HCEC 1CT (cell line): ENCODE measurements at regions not wholly inside any gene's neighbourhood (a gene's known extent, or its start where the extent isn't known, plus 50 kb on each side); places are given as distances from the start of the nearest gene placed in this dataset.
"Not testable (repeated sequence)": the region's sequence is repeated elsewhere in the genome, so short reads cannot be mapped to it uniquely, and the experiment has no call there.

Source experiments
- DNase-seq: peaks from one replicate; pipeline ENCODE4 v3.0.0-alpha.2; 2017

DNA sequence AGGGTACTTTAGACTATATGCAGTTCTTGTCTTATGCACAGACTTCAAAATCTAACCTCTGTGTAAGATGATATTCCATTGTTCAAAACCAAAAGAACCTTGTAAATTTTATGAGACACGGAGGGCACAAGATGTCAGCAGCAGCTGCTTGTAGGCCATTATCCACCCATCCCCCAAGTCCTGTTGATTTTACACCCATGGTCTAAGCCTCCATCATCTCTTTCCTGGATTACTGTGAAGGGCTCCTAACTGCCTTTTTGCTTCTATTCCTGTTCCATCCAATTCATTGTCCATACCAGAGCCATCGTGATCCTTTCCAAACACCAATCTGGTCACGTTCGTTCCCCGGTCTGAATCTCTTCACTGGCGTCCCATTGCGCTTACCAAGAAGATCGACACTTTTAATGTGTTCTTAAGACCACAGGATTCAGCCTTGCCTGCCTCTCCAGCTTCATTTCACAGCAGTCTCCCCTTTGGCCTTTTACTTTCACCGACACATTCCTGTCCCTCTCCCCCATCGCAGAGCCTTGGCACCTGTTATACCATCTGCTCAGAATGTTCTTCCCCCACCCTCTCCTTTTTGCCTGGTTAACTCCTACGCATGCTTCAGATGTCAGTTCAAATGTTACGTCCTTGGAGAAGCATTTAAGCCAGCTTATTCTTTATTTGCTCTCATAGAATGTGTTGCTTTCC is 107.3 kb upstream of the POU3F1 start:
- DNase-seq = no peak

DNA sequence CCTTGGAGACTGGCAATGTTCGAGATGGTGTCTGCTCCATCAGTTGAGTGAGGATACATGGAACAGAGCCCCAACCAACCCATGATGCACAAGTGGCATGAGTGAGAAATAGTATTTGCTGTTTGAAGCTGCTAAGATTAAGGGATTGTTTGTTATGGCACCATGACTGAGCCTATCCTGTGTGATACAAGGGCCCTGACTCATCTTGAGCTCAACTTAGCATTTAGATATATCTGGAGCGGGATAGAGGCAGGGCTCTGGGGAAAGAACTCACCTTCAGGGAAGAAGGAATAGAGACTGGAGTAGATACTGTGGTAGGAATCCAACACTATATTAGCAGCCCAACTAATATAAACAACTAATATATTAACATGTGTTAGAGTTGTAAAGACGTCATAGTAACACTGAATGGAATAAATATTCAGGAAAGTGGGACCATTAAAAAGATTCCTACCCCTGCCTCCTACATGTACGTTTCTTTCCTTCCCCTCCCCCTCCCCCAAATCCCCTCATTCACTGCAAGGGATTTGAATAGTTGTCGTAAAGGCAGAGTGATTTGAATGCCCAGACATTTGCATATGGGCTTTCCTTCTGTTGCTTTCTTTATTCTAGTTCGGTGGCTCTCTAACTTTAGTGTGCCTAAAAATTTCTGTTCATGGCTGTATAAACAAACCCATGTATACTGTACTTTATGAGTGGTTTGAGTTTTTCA is 106.6 kb upstream of the POU3F1 start:
- DNase-seq = no peak

DNA sequence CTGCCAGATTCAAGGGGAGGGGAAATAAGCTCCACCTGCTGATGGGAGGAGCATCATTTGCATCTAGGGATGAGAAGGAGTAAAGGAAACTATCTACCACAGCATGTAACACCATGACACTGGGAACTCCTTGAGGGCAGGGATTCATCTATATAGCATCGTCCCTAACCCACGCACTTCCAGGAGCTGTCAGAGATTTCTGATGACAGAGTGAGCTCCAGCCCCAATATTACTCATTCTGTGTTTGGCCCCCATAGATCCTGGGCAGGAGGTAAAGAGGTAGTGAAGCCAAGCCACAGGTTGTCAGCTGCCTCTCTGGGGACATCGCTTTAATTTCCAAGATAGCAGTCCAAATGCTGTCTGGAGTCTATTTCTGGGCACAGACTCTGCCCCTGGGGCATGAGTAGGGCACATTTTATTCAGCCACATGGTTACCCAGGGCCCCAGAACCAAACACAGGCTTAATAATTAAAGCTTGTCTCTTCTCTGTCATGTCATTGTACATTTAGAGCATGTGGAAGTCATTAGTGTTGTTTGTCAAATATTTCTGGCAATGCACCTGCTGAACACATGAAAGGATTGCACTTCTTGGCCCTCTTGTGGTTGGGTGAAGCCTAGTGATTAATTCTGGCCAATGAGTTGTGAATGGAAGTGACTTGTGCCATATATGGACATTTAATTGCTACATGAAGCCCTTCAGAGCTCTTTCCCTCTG is 105.9 kb upstream of the POU3F1 start:
- no peak for DNase-seq

DNA sequence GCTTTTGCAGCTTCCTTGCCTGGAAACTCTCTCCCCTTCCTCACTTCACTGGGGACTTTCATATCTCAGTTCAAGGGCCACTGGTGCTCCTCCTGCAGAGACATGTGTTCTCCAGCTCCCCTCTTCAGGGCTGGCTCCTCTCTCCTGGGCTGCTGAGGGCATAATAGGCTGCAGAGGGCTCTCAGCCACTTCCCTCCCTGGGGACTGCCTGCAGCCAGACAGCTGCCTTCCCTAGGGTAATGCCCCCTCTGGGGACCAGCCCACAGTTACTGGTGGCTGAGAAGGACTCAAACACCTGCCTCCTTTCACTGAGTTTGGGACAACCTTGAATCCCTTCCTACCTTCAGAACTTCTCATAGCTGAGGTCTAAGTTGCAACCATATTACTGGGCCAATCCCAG is 104.8 kb upstream of the POU3F1 start:
- DNase-seq = no peak

DNA sequence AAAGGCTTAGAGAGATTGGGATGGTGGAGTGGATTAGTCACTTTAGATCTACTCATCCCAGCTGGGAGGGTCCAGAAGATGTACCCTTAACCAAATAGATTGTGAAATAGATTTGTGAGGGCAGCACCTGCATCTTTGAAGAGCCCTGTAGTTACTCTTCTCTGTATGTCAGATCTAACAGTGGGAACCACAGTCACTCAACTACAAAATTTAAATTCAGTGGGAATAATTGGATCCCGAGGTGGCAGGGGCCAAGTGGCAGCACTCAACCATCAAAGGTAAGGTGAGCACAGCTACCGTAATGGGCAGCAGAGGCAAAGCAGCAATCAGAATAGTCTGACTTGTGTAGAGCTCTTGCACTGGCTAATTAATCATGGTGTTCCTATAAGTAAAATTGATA is 99.5 kb upstream of the POU3F1 start:
- DNase-seq = not testable (repeated sequence)

DNA sequence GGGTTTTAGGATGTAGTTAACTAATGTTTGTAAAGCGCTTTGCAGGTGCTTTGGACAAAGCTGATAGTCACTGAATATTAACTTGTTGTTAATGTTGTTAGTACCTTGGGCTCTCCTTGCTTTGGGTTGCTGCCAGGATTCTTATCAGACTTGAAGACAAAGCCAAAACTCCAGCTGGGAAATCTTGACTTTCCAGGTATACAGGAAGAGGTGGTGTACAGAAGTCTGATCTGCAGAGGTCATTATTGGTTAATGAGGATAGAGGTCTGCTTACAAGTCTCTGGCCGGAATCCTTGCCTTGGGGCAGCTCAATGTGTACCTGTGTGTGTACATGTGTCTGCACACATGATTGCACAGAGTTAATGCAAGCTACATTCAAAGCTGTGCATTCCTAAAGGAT is 96.0 kb upstream of the POU3F1 start:
- DNase-seq = no peak

DNA sequence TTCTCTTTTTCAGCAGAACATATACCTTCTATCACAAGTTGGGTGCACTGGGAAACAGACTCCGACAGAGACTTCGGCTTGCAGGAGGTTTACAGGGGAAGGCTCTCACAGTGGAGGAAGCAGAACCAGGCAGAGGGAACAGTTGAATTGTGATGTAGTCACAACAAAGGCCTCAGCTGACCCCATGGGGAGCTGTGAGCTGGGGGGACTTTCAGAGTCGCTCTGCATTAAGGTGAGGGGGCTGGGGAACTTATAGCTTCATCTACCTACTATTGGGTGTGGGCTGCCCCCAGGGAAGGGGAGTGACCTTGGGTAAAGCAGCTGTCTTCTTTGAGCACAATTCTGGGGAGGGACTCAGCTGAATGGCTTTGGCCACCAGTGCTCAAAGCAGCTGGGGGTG is 94.9 kb upstream of the POU3F1 start:
- no peak for DNase-seq

DNA sequence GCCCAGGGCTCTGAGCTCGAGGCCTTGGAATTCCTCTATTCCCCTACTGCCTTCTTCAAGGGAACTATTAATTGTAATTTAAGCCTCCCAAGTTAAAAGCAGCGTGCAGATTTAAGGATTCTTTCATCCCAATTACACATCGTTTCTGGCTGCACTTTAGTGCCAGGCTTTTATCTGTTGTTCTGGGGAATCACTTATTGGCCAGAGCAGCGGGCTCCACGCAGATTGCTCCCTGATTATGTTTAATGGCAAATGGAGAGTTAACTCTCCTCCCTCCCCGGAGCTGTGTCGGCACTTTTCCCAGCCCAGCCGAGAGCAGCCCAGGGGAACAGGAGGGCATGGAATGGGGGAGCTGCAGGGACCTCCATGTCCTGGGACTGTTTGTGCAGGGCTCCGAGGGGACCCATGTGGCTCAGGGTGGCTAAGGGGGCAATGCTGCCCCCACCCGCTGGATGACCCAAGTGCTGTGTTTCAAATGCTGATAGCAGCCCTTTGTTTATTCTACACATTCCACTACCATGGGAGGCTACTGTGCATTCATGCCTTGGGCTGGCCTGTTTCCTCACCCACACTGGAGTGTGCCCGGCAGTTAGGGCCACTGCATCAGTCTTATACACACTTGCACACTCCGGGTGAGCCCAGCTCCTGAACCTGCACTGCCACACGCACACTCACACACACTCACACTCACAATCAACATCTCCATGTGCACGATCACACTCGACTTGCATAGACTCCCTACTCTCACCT is 93.3 kb upstream of the POU3F1 start:
- peak; percentile 25 for DNase-seq

DNA sequence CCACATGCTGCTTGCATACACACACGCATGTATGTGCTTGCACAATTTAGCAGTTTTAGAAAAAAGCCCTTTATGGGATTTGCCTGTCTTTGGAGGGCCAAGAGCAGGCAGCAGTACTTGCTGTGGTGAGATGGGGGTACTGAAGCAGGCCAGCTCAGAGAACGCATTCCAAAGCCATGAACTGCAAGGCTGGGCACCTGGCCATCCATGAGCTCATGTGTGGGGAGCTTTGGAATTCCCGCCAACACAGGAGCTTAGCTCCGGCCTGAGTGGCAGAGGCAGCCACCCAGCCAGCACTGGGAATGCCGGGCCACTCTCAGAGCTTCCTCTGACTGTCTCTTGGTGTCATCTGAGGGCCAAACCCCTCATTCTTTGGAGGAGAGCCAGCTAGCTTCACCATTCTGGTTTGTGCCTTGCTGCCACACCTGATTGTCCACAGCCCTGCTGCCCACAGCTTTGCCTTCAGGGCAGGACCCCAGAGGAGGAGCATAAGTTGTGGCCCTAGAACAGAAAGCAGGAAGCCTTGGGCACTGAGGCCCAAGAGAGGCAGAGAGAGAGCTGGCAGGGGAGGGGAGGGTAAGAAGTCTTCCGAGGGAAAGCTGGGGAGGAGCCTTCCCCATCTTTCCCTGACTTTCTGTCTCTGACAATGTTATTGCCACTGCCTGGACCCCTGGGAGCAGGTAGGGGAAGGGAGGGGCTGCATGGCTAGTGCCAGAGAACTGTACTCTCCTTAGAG is 92.1 kb upstream of the POU3F1 start:
- peak; percentile 91 for DNase-seq

DNA sequence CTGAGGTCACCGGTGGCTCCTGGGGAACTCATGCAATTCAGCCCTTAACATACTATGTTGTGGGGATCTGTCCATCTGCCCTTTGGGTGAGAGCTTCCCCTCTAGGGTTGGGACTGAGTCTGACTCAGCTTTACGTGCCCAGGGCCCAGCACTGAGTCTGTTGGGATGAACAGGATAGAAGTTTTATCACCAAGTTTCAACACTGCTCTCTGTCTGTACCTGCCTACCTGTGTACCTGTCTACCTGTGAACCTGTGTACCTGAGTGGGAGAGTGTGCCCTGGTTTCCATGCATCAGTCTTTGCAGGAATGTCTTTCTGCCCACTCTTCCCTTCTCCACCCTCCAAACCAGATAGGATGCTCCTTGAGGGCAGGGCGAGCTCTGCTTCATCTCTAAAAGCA is 90.6 kb upstream of the POU3F1 start:
- DNase-seq = no peak

DNA sequence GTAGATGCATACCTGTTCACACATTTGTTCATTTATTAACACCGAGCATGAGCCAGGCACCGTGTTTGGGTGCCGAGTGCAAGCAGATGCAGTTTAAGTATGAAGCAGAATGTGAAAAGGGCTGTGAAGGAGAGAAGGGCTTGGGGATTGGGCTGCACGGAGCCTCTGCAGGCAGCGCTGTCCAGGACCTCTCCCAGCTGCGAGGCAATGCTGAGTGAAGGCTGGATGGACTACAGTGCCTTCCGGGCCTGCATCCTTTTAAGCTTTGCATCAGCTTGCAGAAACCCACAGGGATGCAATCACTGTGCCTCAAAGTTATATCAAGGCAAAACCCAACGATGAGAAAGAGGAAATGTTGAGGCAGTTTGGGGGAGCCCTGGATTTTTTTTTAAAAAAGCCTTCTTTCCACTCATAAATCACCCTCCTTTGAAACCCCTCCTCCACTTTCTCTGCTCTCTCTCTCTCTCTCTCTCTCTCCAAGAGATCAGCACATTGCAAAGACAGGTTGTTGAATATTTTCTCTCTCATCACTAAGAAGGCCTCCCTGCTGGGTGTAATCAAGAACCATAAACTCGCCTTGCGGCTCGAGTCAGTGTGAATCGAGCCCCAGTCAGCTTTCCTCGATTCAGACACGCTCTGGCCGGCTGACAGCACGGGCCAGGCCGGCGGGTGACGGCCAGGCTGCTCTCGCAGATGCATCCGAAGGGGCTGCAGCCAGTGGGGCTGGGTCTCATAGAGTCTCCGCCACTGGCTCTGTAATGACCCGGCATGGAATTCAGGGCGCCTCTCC is 89.2 kb upstream of the POU3F1 start:
- DNase-seq = no peak

DNA sequence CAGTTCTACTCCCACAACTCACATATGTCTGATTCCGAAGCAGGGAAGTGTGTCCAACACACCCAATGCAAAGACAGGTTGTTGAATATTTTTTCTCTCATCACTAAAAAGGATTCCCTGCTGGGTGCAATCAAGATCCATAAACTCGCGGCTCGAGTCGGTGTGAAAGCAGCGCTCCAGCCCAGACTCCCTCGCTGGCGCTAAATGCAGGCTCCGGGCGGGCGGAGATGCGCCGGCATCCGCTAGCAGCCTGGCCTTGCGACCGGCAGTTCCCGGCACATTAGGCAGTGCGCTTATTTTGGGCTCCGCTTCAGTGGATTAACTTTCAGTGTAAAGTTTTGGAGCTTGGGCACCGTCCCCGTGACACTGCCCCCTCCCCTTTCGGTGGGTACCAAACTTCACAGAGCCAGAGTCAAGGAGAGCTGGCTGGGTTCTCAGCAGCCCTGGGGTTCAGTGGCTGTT is 87.7 kb upstream of the POU3F1 start:
- no peak for DNase-seq

DNA sequence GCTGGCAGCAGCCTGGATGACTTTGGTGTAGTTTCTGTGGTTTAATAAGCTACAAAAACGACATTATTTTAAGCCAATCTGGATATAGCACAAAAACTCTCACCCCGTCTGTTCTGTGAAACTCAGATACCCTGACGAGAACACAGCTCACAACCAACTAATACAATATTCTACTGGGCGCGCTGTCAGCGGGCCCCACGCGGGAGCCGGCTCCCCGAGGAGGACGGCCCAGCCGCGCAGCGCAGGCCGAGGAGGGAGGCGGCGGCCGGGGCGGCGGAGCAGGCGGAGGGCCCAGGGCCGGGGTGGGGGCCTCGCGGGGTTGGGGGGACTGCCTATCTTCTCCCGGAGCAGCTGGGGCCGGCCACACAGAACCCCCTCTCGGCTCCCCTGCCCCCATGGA is 87.2 kb upstream of the POU3F1 start:
- no peak for DNase-seq

DNA sequence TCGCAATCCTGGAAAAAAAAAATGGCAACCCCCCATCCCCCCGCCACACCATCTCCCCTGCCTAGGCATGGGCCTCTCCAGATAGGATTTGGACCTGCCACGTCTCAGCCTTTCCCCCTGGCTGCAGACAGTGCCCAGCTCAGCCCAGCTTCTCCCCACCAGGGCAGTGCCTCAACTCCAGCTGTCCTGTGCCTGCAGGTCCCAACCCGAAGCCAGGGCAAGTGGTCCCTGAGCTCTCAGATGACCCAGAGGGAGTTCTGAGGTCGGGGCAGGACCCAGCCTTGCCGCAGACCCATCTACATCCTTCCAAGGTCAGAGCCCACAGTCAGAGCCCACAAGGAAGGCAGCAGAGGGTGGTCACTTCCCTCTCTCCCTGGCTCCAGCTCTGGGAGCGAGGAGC is 86.7 kb upstream of the POU3F1 start:
- DNase-seq = no peak

DNA sequence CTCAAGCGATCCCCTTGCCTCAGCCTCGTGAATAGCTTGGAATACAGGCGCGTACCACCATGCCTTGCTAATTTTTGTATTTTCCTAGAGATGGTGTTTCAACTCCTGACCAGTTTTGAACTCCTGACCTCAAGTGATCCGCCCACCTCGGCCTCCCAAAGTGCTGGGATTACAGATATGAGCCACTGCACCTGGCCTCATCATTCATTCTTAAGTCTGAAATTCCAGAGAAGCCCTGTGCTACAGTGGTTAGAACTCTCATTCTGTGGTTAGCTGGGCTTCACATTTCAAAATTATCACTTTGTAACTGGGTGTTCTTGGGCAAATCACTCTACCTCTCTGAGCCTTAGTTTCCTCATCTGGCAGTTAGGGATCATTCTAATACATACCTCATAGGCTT is 86.1 kb upstream of the POU3F1 start:
- no peak for DNase-seq

DNA sequence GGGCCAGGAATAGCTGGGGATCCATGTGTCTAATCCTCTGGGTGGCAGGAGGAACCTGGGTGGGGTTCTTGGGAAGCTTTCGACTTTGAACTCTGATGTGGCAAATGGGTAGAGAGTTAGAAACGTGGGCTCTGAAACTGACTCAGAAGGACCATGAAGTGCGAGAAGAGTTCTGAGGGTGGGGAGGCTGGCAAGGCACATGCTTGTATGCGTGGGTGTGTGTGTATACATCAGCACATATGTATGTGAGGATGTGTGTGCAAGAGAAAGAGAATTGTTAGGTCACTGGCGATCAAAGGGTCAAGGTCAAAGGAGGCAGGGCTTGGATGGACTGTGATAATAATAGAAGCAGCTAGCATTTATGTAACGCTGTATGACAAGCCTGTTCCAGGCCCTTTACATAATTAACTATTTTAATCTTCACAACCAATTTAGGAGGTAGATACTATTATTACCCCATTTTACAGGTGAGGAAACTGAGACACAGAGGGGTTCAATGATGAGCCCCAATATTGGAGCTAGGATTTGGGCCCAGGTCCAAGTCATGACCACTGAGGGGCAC is 84.5 kb upstream of the POU3F1 start:
- peak; percentile 9 for DNase-seq

DNA sequence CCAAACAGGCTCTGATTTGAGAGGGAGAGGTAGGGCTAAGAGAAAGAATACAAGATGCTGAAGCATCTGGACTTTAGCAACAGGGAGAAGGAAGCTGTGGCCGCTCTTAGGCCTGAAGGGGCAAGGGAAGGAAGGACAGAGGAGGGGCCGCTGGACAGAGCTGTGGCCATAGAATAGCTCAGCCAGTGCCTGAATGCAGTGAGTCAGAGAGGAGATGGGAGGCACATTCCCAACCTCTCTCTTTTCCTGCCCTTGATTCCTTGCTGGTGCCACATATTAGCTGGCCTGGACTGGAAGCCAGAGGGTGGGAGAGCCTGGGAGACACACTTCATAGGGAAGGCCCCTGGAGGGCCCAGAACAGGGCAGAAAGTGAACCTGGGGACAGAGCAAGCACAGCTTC is 83.4 kb upstream of the POU3F1 start:
- peak; percentile 6 for DNase-seq

DNA sequence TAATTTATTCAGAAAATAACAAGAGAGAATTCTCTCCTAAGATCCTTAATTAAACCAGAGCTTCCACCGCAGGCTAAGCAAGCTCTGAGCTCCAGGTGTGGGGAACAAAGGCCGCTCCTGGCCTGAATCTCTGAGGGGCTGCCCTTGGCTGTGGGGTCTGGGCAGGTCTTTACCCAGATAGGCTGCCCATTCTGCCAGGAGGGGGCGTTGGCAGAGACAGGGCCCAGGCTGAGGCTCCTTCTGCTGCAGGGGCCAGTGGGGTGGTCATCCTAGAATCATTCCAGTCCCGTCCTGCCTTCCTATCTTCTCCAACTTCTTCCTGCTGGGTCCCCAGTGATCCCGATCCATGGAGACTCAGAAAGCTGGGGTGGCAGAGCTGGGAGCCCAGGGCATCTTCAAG is 82.9 kb upstream of the POU3F1 start:
- DNase-seq = no peak

DNA sequence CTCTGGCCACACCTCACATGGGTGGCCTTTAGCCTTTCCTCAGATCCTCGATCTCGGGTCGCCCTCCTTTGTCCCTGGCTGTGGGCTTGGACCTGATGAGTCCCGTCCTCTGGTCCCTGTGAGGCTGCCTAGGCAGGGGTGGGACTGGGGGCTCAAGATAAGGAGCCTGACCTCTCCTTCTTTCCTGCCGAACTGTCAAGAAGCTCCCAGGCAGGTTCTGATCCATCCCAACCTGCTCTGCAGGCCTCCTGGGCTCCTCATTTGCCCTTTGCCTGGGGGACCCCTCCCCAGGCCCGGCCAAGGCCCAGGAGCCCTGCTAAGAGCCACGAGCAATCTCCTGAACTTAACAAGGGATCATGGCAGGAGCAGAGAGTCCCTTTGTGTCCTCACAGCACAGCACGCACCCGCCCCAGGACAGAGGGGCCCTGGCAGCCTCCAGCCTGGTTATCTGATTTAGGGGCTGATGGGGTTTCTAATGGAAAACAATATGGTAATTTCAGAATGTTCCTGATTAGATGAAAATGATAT is 82.4 kb upstream of the POU3F1 start:
- no peak for DNase-seq

DNA sequence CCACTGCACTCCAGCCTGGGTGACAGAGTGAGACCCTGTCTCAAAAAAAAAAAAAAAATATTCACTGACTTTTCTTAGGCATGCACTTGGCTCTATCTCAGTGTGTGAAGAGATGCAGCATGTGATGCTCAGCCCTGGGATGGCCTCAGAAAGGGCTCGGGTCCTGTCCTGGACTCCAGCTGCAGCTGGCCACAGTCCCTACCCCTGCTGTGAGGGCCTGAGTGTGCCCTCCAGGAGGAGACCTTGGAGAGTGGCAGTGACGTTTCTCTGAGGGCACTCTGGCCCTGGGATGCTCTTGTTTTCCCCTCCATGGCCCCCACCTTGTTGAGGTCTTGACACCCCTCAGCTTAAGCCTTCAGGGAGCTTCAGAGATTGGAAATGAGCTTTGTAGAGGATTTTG is 81.9 kb upstream of the POU3F1 start:
- no peak for DNase-seq

DNA sequence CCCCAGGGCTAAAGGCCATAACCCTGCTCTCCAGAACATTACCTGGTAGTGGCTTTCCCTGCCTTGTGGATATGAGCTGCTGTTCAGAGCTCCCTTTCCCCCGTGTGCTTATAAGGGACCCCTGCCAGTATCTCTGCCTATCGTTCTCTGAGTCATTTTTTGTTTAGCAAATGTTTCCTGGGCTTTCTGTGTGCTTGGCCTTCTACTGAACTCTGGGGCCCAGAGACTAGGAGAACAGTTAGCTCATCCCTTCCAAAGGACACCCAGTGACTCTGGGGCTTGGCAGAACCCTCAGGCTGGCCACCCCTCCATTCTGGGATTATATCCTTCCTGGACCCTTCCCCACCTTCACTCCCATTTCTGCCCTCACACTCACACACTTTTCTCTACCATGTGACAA is 80.8 kb upstream of the POU3F1 start:
- DNase-seq = peak; percentile 7
